ENCODE measurements at regions not wholly inside any gene's neighbourhood (a gene's known extent, or its start where the extent isn't known, plus 50 kb on each side); places are given as distances from the start of the nearest gene placed in this dataset.

DNA sequence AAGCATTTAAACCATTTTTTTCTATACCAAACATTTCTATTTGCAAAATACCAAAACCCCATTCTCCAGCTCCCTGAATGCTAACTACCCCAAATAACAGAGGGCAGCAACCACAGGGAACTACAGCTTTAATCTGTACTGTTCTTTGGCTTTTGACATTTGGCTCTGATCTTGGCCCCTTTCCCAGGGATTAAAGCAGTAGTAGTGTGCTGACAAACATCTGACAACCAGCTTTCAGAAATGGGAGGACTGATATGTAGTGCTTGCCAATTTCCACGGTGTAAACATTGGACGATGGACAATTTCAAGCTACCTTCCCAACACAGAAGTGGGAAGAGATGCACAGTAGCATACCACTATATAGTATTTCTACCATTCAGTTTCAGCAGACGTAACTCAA, 88.4 kb upstream of the TEAD1 start:
- no peak for TF ChIP-seq EP300 (conservative IDR thresholded peaks at IDR 0.05; ENCODE audit: poor library complexity, severe bottlenecking)
- TF ChIP-seq EZH2 (IDR thresholded peaks at IDR 0.05; ENCODE audit: borderline replicate concordance, insufficient read depth, low read length, poor library complexity, severe bottlenecking): no peak
- TF ChIP-seq POLR2AphosphoS5 (IDR thresholded peaks at IDR 0.05): no peak
- TF ChIP-seq, protein P1, sequence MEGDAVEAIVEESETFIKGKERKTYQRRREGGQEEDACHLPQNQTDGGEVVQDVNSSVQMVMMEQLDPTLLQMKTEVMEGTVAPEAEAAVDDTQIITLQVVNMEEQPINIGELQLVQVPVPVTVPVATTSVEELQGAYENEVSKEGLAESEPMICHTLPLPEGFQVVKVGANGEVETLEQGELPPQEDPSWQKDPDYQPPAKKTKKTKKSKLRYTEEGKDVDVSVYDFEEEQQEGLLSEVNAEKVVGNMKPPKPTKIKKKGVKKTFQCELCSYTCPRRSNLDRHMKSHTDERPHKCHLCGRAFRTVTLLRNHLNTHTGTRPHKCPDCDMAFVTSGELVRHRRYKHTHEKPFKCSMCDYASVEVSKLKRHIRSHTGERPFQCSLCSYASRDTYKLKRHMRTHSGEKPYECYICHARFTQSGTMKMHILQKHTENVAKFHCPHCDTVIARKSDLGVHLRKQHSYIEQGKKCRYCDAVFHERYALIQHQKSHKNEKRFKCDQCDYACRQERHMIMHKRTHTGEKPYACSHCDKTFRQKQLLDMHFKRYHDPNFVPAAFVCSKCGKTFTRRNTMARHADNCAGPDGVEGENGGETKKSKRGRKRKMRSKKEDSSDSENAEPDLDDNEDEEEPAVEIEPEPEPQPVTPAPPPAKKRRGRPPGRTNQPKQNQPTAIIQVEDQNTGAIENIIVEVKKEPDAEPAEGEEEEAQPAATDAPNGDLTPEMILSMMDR (IDR thresholded peaks at IDR 0.05; ENCODE audit: poor library complexity, severe bottlenecking): no peak
- TF ChIP-seq RAD21 (conservative IDR thresholded peaks at IDR 0.05): no peak
- no peak for TF ChIP-seq SMC3 (conservative IDR thresholded peaks at IDR 0.05; ENCODE audit: poor library complexity)
- TF ChIP-seq TAF1 (IDR thresholded peaks at IDR 0.05; ENCODE audit: low read depth): no peak
- TF ChIP-seq, protein P2, sequence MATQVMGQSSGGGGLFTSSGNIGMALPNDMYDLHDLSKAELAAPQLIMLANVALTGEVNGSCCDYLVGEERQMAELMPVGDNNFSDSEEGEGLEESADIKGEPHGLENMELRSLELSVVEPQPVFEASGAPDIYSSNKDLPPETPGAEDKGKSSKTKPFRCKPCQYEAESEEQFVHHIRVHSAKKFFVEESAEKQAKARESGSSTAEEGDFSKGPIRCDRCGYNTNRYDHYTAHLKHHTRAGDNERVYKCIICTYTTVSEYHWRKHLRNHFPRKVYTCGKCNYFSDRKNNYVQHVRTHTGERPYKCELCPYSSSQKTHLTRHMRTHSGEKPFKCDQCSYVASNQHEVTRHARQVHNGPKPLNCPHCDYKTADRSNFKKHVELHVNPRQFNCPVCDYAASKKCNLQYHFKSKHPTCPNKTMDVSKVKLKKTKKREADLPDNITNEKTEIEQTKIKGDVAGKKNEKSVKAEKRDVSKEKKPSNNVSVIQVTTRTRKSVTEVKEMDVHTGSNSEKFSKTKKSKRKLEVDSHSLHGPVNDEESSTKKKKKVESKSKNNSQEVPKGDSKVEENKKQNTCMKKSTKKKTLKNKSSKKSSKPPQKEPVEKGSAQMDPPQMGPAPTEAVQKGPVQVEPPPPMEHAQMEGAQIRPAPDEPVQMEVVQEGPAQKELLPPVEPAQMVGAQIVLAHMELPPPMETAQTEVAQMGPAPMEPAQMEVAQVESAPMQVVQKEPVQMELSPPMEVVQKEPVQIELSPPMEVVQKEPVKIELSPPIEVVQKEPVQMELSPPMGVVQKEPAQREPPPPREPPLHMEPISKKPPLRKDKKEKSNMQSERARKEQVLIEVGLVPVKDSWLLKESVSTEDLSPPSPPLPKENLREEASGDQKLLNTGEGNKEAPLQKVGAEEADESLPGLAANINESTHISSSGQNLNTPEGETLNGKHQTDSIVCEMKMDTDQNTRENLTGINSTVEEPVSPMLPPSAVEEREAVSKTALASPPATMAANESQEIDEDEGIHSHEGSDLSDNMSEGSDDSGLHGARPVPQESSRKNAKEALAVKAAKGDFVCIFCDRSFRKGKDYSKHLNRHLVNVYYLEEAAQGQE (IDR thresholded peaks at IDR 0.05; ENCODE audit: borderline replicate concordance): no peak
- TF ChIP-seq MXI1 (conservative IDR thresholded peaks at IDR 0.05; ENCODE audit: poor library complexity, severe bottlenecking): no peak
- H3K27ac ChIP-seq (ENCODE audit: low read length): no peak overlapping the region
- no peak overlapping the region for H3K9ac ChIP-seq (ENCODE audit: low read length)
- H3F3A ChIP-seq (ENCODE audit: insufficient read depth, low read length, poor library complexity, severe bottlenecking): peaks cover 2% of the 10 kb centered on the region
- no peak overlapping the region for H3K4me2 ChIP-seq (ENCODE audit: low read length)
- H3K9me2 ChIP-seq (ENCODE audit: insufficient read depth, low read length): no peaks in the 10 kb centered on the region
- no peaks in the 10 kb centered on the region for H4K20me1 ChIP-seq (ENCODE audit: insufficient read depth)
- H3K27me3 ChIP-seq (ENCODE audit: insufficient read depth, low read depth, low read length): no peaks in the 10 kb centered on the region
- H2AFZ ChIP-seq (ENCODE audit: low read depth, low read length): no peak overlapping the region
- no peak overlapping the region for H3K4me3 ChIP-seq (ENCODE audit: low read length)
- no peaks in the 10 kb centered on the region for H3K79me2 ChIP-seq (replicated peaks; ENCODE audit: insufficient read depth, low read length)
- H3K36me3 ChIP-seq (ENCODE audit: insufficient read depth, low read length): no peaks in the 10 kb centered on the region
- H3K9me3 ChIP-seq (ENCODE audit: low read length): no peaks in the 10 kb centered on the region

DNA sequence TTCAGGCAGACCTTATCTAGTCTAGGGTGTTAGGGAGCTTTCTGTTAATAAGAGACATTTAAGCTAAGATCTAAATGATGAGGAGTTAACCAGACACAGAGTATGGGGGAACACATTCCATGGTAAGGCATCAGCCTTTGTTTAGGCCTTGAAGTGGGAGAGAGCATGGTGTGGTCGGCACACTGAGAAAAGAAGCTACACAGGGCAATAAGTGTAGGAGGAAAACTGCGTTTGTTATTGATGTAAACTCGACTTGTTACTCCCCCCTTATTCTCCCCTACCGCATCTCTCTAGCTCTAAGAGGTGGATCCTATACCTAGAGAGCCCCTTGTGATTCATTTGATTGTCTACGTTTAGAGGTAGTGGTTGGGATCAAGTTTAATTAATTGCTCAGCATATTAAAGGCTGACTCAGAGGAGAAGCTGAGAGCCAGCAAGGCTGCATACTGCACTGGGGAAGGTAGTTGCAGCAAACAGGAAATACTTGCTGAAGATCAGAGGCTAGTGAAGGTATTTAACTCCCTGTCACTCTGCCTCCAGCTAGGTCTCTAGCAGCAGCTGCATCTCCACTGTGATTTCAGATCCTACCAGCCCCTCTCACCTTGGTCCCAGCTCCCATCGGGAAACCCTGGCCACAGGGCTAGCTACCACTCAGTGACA, 86.8 kb upstream of the TEAD1 start:
- no peaks in the 10 kb centered on the region for H3F3A ChIP-seq (ENCODE audit: insufficient read depth, low read length, poor library complexity, severe bottlenecking)

More for the DNA sequence above, 86.8 kb upstream of the TEAD1 start:
- Histone ChIP-seq H3K36me3 (ENCODE audit: insufficient read depth, low read length) (no peaks in the 10 kb centered on the region), H3K79me2 (replicated peaks; ENCODE audit: insufficient read depth, low read length) (no peaks in the 10 kb centered on the region), H3K27ac (ENCODE audit: low read length) (no peak overlapping the region), H3K27me3 (ENCODE audit: insufficient read depth, low read depth, low read length) (no peaks in the 10 kb centered on the region), H3K4me3 (ENCODE audit: low read length) (no peak overlapping the region), H3K4me2 (ENCODE audit: low read length) (no peak overlapping the region), H2AFZ (ENCODE audit: low read depth, low read length) (no peak overlapping the region), H4K20me1 (ENCODE audit: insufficient read depth) (no peaks in the 10 kb centered on the region), H3K9ac (ENCODE audit: low read length) (no peak overlapping the region), H3K9me2 (ENCODE audit: insufficient read depth, low read length) (no peaks in the 10 kb centered on the region), H3K9me3 (ENCODE audit: low read length) (no peaks in the 10 kb centered on the region)
- TF ChIP-seq EP300 (conservative IDR thresholded peaks at IDR 0.05; ENCODE audit: poor library complexity, severe bottlenecking) (no peak), TAF1 (IDR thresholded peaks at IDR 0.05; ENCODE audit: low read depth) (no peak), SMC3 (conservative IDR thresholded peaks at IDR 0.05; ENCODE audit: poor library complexity) (no peak), RAD21 (conservative IDR thresholded peaks at IDR 0.05) (no peak), MXI1 (conservative IDR thresholded peaks at IDR 0.05; ENCODE audit: poor library complexity, severe bottlenecking) (no peak), POLR2AphosphoS5 (IDR thresholded peaks at IDR 0.05) (no peak), EZH2 (IDR thresholded peaks at IDR 0.05; ENCODE audit: borderline replicate concordance, insufficient read depth, low read length, poor library complexity, severe bottlenecking) (no peak)
- TF ChIP-seq, protein P1 (IDR thresholded peaks at IDR 0.05; ENCODE audit: poor library complexity, severe bottlenecking): no peak
- TF ChIP-seq, protein P2 (IDR thresholded peaks at IDR 0.05; ENCODE audit: borderline replicate concordance): no peak

All from neural cell (in vitro differentiated cells).